Gastroesophageal sphincter (tissue), 3 donors: ENCODE measurements at regions not wholly inside any gene's neighbourhood (a gene's known extent, or its start where the extent isn't known, plus 50 kb on each side); places are given as distances from the start of the nearest gene placed in this dataset.
"Not testable (repeated sequence)": the region's sequence is repeated elsewhere in the genome, so short reads cannot be mapped to it uniquely, and the experiment has no call there.

Source experiments
- CTCF ChIP-seq, 4 experiments: fragments of 200-600 bp in 2 of 4; fragments of 450-650 bp in 2 of 4; sonication (generic) in 1 of 4; IDR thresholded peaks; one replicate each; pipeline ENCODE4 v1.5.1; 2017 to 2019; ENCODE audit warnings: antibody characterized with exemption in 4 of 4, mild to moderate bottlenecking in 2 of 4, moderate library complexity in 2 of 4
- EP300 ChIP-seq: sonication (generic); formaldehyde crosslinking; IDR thresholded peaks from one replicate; pipeline ENCODE4 v1.6.1; 2017; ENCODE audit warnings: antibody characterized with exemption, mild to moderate bottlenecking
- POLR2A ChIP-seq, 2 donors: fragments of 450-650 bp; IDR thresholded peaks; one replicate each; pipeline ENCODE4 v1.6.1; 2017; ENCODE audit warnings: antibody characterized with exemption in 2 of 2, mild to moderate bottlenecking in 2 of 2, moderate library complexity in 1 of 2
- POLR2AphosphoS5 ChIP-seq: sonication (generic); formaldehyde crosslinking; IDR thresholded peaks from one replicate; pipeline ENCODE4 v1.6.1; 2017; ENCODE audit warnings: antibody characterized with exemption

DNA sequence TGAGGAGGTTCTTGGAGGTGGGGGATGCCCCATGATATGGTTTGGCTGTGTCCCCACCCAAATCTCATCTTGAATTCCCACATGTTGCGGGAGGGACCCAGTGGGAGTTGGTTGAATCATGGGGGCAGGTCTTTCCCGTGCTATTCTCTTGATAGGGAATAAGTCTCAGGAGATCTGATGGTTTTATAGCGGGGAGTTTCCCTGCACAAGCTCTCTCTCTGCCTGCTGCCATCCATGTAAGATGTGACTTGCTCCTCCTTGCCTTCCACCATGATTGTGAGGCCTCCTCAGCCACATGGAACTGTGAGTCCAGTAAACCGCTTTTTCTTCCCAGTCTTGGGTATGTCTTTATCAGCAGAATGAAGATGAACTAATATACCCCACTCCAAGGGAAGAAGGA lies 241.0 kb downstream of the BUB3 start:
- TF ChIP-seq EP300; POLR2AphosphoS5; CTCF (IDR thresholded peaks at IDR 0.05); POLR2A (IDR thresholded peaks at IDR 0.05): not testable (repeated sequence)
